LNCAP (cell line): ENCODE measurements at regions not wholly inside any gene's neighbourhood (a gene's known extent, or its start where the extent isn't known, plus 50 kb on each side); places are given as distances from the start of the nearest gene placed in this dataset.

Experiments
- TF ChIP-seq, protein P1 (sequence below): fragments of 450-650 bp; IDR thresholded peaks from 2 replicates; pipeline ENCODE4 v1.5.1; 2017; ENCODE audit warnings: mild to moderate bottlenecking

- TF ChIP-seq, protein P1, sequence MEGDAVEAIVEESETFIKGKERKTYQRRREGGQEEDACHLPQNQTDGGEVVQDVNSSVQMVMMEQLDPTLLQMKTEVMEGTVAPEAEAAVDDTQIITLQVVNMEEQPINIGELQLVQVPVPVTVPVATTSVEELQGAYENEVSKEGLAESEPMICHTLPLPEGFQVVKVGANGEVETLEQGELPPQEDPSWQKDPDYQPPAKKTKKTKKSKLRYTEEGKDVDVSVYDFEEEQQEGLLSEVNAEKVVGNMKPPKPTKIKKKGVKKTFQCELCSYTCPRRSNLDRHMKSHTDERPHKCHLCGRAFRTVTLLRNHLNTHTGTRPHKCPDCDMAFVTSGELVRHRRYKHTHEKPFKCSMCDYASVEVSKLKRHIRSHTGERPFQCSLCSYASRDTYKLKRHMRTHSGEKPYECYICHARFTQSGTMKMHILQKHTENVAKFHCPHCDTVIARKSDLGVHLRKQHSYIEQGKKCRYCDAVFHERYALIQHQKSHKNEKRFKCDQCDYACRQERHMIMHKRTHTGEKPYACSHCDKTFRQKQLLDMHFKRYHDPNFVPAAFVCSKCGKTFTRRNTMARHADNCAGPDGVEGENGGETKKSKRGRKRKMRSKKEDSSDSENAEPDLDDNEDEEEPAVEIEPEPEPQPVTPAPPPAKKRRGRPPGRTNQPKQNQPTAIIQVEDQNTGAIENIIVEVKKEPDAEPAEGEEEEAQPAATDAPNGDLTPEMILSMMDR, result no peak
These were observed 288.4 kb downstream of the SNX13 start for GRCh38 chr7:17651863-17652385.

DNA sequence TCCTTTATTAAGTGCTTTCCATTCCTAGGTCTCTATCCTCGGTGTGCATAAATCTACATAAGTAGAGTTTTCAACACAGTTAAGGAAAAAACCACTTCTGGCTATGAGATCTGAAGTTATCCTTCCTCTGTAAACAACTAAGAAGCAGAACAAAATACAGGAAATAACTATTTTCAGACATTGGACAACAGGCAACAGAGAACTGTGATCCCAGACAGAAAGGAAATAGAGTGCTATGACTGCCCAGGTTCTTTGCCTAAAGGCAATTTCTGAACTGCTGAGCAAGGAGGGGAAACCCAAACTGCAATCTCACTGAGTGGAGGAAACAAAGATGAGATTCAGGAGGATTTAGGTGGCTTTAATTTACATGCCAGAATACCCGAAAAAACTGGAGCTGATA, 285.4 kb downstream of the SNX13 start:
- TF ChIP-seq, protein P1, result no peak

GRCh38 chr7:17659126-17659525, 281.2 kb downstream of the SNX13 start:
- TF ChIP-seq, protein P1, result no peak

DNA sequence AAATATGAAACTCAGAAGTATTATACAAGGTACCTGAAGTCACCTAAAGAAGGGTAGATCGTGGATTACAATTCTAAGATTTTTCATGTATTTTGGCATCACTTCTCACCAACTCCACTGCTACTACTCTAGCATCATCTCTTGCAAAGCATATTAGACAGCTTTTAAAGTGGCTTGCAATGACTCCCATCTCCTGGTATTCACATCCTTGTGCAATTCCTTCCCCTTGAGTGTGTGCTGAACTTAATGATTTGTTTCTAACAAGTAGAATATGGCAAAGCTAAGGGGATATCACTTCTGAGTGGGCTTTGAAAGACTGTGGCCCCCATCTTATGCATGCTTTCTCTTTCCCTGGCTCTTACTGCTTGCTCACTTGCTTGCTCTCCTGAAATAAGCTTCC, 280.2 kb downstream of the SNX13 start:
- TF ChIP-seq, protein P1, result no peak

- TF ChIP-seq, protein P1, result no peak
These were observed 278.2 kb downstream of the SNX13 start for GRCh38 chr7:17661982-17662585.

DNA sequence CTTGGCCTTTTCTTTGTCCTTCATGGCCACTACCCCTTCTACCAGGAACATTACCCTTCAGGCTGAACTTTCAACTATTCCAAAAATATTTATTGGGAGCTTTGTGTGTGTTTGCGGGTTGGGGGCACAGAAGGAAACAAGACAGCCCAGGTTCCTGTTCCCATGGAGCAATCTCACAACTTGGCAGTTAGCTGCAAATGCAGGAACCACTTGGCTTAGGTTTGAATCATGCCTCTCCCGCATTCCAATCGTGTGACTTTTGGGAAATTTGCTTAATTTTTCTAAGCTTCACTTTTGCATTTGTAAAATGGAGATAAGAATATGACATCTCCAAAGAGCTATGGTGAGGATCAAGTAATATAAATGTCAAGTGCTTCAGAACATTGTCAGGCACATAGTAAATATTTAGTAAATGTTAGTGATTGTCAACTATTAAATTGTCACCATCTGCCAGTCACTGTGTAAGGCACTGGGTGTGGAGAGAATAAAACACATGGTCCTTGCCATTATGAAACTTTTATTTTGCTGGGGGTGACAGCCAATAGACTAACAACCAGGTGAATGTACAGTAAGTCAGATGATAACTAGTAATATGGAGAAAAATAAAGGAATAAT, 277.1 kb downstream of the SNX13 start:
- TF ChIP-seq, protein P1, result no peak

DNA sequence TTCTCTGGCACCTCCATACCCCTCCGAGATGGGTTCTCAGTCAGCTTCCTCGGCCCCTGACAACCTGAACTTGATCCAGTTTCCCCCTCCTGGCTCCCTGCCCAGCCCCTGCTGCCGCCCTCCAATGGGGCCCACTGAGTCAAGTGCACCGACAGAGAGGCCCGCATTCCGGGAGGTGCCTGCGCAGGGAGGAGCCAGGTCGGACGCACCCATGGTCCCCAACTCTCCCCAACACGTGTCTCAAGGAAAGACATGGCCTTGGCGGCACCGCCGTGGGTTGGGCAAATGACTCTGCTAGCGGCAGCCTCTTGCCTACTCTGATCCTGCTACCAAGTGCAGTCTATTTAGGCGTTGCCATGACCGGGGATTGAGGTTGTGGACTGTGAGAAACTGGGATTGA, 275.3 kb downstream of the SNX13 start:
- TF ChIP-seq, protein P1, result no peak
